A549 (cell line): ENCODE measurements at regions not wholly inside any gene's neighbourhood (a gene's known extent, or its start where the extent isn't known, plus 50 kb on each side); places are given as distances from the start of the nearest gene placed in this dataset.
A peak's percentile ranks its signal among the peaks of the same experiment; 100 is the strongest.

Experiments
- BHLHE40 ChIP-seq: IDR thresholded peaks from 2 replicates; pipeline ENCODE4 v1.6.1; 2012; ENCODE audit warnings: low read depth, low read length, inconsistent platforms
- CHD2 ChIP-seq: fragments of 150-350 bp; IDR thresholded peaks from 2 replicates; pipeline ENCODE4 v1.6.1; 2014; ENCODE audit warnings: low read length; ENCODE audit not compliant: partially characterized antibody
- CTCF ChIP-seq: fragments of >200 bp; sonication (Bioruptor Twin); formaldehyde crosslinking; IDR thresholded peaks from 3 replicates; pipeline ENCODE4 v1.5.1; 2016
- EP300 ChIP-seq, 2 experiments: fragments of >200 bp; sonication (Bioruptor Twin); formaldehyde crosslinking; IDR thresholded peaks; 2 replicates in 1 of 2; 3 replicates in 1 of 2; pipeline ENCODE4 v1.6.1; 2016 to 2017
- FOSL2 ChIP-seq, 2 experiments: fragments of 450-650 bp in 1 of 2; fragments of >200 bp in 1 of 2; sonication (Bioruptor Twin) in 1 of 2; formaldehyde crosslinking; IDR thresholded peaks; 2 replicates each; pipeline versions ENCODE4 v1.5.0 to v1.6.1; 2016 to 2020; ENCODE audit warnings: mild to moderate bottlenecking in 1 of 2, moderate library complexity in 1 of 2
- JUN ChIP-seq, 2 experiments: fragments of >200 bp; sonication (Bioruptor Twin); formaldehyde crosslinking; IDR thresholded peaks; 2 replicates in 1 of 2; 3 replicates in 1 of 2; pipeline ENCODE4 v1.6.1; 2016 to 2017
- KDM5A ChIP-seq: fragments of 200-600 bp; sonication (generic); IDR thresholded peaks from 2 replicates; pipeline ENCODE4 v1.6.1; 2016; ENCODE audit warnings: antibody characterized with exemption, mild to moderate bottlenecking
- MAFK ChIP-seq: fragments of 450-650 bp; IDR thresholded peaks from 2 replicates; pipeline ENCODE4 v1.6.1; 2014; ENCODE audit not compliant: partially characterized antibody
- MYC ChIP-seq: IDR thresholded peaks from 2 replicates; pipeline ENCODE4 v1.6.1; 2012; ENCODE audit warnings: mild to moderate bottlenecking, inconsistent platforms, low read length, improper control_type of control experiment, borderline replicate concordance
- NR3C1 ChIP-seq: fragments of >200 bp; sonication (Bioruptor Twin); formaldehyde crosslinking; IDR thresholded peaks from 3 replicates; pipeline ENCODE4 v1.6.1; 2017
- POLR2A ChIP-seq: IDR thresholded peaks from 2 replicates; pipeline ENCODE4 v1.6.1; 2012; ENCODE audit warnings: mild to moderate bottlenecking, low read length
- RCOR1 ChIP-seq: fragments of 150-350 bp; IDR thresholded peaks from 2 replicates; pipeline ENCODE4 v1.6.1; 2014; ENCODE audit warnings: antibody characterized with exemption, low read length, low read depth

GRCh38 chr14:54189748-54190354 is 207.0 kb upstream of the CDKN3 start:
- no peak for TF ChIP-seq CTCF
- TF ChIP-seq KDM5A, result no peak
- no peak for TF ChIP-seq NR3C1
- no peak for TF ChIP-seq BHLHE40
- no peak for TF ChIP-seq POLR2A
- no peak for TF ChIP-seq EP300 (IDR thresholded peaks at IDR 0.05)
- no peak for TF ChIP-seq MYC
- no peak for TF ChIP-seq JUN (IDR thresholded peaks at IDR 0.05)
- TF ChIP-seq MAFK, result peak; percentile 64
- TF ChIP-seq CHD2, result no peak
- no peak for TF ChIP-seq FOSL2 (IDR thresholded peaks at IDR 0.05)
- no peak for TF ChIP-seq FOSL2 (CRISPR knock-in tag; IDR thresholded peaks at IDR 0.05)
- no peak for TF ChIP-seq RCOR1
